ENCODE measurements at regions not wholly inside any gene's neighbourhood (a gene's known extent, or its start where the extent isn't known, plus 50 kb on each side); places are given as distances from the start of the nearest gene placed in this dataset.

DNA sequence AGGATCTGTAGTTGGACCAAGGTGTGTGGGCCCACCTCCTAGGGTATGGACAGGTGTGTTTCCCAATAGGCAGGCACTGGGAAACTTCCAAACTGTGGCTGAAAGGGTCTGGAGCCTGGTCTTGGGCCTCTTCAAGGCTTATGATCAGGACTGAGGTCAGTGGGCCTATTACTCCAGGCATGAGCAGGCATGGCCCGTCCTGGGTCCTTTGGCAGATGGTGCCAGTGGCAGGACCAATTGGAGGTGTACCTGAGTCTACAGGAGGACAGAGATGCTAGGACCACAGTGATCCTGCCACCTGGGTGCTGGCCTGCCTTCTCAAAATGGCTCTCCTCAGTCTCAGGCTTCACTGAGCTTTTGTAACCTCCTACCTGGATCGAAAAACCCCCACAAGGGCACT lies 95.4 kb downstream of the RAB18 start:
- DNase-seq (ENCODE audit: low read depth, low spot score): no peak

- DNase-seq (ENCODE audit: low read depth, low spot score): no peak
Observed at GRCh38 chr10:27600930-27601329, 96.8 kb downstream of the RAB18 start.

DNA sequence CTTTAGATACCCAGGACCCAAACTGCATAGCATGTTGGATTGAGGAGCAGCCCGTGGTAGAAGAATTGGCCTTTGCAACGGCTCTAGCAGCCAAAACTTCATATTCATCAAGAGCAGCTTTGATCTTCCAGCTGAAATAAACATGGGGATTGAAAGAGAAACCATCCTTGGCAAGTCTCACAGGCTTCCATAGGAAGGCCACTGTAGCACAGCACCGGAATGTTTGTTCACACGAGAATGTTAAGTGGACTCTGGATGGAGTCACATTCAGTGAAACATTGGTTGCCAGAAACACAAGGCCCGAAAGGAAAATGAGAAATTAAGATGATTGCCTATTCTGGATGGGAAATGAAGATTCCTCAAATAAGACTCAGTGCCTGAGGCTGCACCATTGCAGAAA lies 97.4 kb downstream of the RAB18 start:
- DNase-seq (ENCODE audit: low read depth, low spot score): no peak

- no peak for DNase-seq (ENCODE audit: low read depth, low spot score)
Observed at GRCh38 chr10:27601946-27602538, 97.9 kb downstream of the RAB18 start.

GRCh38 chr10:27603104-27603503 lies 99.0 kb downstream of the RAB18 start:
- DNase-seq (ENCODE audit: low read depth, low spot score): no peak

DNA sequence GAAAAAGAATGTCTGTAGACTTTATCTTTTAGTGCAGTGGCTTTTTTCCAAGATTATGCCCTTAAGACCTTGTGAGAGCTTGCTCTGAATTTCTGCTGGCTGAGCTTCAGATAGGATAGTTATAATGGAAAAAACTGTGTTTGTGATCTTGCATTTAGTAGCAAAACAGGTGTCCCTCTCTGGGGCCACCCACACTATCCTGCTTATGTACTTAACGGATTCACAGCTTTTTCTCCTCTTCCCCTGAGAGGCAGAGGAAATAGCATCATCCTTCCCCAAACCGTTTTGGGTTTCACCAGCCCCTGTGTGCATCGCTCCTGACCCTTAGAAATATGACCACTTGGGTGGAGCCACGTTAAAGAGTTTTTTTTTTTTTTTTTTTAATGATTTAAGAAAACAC lies 101.2 kb downstream of the RAB18 start:
- no peak for DNase-seq (ENCODE audit: low read depth, low spot score)

DNA sequence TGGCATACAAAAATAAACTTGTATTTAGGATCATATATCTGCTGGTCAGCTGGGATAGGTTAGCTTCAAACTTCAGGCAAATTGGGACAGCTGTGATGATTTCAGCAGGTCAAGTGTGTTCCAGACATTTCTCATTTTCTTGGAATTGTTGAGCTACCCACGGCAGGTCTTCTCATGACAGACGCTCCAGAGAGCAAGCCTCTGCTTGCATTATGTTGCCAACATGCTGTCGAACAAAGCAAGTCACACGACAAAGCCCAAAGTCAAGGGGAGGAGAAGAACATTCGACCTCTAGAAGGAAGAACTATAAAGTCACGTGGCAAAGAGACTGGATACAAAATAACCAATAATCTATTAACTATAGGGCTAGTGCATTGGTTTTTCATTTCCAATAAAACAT lies 103.5 kb downstream of the RAB18 start:
- no peak for DNase-seq (ENCODE audit: low read depth, low spot score)

DNA sequence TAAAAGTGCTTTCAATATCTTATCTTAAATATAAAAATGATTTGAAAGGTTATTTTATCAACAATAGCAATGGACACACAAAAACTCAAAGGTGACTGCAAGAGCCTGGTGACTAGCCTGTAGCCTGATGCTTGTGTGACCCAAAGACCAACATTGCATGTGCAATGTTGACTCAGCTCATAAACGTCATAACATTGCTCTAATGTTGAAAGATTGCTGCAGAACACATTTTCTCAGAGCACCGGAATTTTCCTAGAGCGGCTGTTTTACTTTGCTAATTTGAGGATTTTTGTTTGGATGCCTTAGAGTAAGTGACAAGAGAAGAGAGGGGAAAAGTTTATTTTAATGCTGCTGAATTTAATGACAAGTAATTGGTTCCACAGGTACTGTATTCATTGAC lies 107.1 kb downstream of the RAB18 start:
- no peak for DNase-seq (ENCODE audit: low read depth, low spot score)

DNA sequence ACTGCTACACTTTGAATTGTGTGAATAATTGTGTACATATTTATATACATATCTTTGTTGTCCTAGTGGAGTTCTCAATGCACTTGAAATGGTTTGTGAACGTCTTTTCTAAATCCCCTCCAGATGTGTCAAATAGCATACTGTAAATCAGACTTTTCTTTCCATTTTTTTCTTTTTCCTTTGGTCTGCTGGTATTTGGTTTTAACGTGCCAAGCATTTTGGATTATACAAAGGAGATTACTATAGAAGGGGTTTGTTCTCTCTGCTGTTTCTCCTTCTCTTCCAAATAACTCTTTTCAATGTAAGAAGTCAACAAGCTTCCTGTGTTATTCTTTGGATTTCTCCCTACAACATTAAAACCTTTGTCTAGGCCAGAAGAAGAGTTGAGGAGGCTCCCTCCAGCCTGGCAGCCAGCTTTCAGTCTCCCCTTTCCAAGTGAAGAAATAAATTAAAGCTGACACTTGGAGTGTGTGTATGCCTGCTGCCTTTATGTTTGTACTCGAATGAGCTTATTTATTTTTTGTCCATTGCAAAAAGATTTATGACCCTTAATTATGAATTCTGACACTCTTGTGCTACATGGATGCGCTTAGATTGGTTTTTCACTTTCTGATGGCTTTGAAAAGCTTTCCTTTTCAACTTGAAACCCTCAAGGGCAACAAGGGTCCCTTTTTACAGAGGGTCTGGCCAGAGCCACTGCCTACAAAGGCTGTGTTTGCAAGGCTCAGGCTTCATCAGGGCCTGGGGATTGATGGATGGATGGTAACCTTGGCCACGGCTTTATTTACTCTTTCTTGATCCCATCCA lies 107.8 kb downstream of the RAB18 start:
- DNase-seq (ENCODE audit: low read depth, low spot score): no peak

GRCh38 chr10:27612551-27613035 lies 108.5 kb downstream of the RAB18 start:
- no peak for DNase-seq (ENCODE audit: low read depth, low spot score)

GRCh38 chr10:27614776-27615175 lies 110.7 kb downstream of the RAB18 start:
- peak; percentile 15 for DNase-seq (ENCODE audit: low read depth, low spot score)

- DNase-seq (ENCODE audit: low read depth, low spot score): no peak
Observed at GRCh38 chr10:27618036-27618615, 114.0 kb downstream of the RAB18 start.

DNA sequence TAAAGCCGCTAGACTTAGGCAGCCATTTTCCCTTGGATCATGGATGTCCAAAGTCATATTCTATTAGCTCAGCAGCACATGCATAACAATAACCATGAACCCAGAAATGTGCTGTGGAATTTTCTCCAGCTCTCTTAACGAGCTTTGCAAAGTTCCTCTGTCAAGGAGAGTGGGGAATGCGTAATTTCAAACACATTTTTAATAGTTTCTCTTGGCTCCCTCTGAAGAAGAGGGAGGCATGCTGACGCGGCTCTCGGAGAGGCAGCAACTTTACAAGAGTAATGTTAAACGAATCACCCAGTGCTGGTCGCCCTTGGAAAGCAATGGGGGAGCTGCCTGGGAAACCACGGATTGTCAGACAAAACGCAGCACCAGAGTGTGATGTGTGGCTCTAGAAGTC lies 114.8 kb downstream of the RAB18 start:
- DNase-seq (ENCODE audit: low read depth, low spot score): no peak

- no peak for DNase-seq (ENCODE audit: low read depth, low spot score)
Observed at GRCh38 chr10:27619329-27619728, 115.2 kb downstream of the RAB18 start.

DNA sequence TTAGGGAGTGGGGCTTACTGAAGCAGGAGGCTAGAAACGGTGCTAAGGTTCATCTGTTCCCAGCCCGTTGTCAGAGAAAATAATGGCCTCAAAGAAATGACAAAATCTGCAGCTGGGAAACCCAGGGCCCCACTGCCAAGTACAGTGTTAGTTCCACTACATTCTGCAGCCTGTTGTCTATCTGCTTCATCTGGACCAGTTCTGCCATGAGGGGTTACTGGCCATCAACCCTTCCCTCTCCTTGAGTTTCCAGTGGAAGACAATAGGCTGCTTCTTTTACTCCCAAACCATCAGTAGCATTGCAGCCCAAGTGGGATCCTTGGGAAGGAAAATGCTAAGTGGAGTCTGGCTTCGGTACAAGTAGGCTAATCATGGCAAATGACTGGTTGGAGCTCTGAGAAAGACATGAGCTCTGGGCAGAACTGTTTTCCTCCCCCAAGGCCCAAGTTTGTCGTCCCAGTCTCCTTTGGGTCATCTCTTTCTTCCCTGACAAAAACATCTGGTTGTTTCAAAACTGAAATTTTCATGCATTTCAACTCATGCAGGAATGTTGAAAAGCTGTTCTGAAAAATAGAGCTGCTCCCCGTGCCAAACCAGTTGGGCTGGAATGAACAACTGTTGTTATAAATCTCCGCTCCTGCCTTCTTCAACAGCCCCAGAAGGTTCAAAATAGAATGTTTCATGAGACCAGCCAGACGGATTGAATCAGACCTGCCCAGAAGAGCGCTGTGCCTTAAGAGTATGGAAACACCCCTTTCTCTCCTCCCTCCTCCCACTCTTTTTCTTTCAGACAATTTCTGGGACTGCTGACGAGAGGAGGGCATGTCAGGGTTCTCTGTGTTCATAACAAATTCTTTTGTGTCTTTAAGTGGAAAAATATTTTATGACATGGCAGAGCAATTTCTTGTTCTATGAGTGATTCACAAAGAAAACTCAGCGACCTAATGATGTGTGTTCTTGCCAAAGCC lies 116.6 kb downstream of the RAB18 start:
- no peak for DNase-seq (ENCODE audit: low read depth, low spot score)

DNA sequence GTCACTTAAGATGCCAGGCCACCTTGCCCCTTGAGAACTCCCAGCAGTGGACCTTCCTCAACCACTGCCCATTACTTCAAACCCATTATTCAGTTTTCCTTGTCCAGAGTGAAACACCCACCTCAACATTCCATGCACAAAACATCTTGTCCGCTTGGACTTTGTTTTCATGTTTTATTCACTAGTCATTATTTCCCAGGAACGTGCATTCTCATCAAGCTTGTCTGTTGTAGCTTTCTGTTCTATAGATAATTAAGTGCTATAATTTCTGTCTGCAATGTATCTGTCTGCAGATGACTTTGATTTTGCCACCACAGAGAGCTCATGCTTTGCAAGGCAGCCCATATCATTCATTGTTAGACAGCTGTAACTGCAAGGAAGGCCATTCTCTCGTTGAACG lies 117.4 kb downstream of the RAB18 start:
- no peak for DNase-seq (ENCODE audit: low read depth, low spot score)

DNA sequence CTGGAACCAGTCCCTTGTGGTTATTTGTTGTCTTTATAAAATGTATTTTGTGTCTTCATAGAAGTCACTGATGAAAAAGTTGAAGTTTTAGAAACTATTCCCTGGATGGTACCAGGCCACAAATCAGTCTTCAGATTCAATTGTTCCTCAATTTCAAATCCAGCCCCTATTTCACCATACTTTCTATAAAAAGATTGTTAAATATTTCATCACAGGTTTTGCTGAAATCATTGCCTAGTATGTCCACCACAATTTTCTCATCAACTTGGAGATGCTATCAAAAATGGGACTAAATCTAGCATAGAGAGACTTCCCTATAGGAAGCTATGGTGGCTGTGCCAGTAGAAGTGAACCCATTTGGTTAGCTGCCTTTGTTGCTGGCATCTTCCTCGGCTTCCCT lies 118.5 kb downstream of the RAB18 start:
- DNase-seq (ENCODE audit: low read depth, low spot score): no peak

Data from iPS DF 19.7 (cell line).